ENCODE measurements at regions not wholly inside any gene's neighbourhood (a gene's known extent, or its start where the extent isn't known, plus 50 kb on each side); places are given as distances from the start of the nearest gene placed in this dataset.
"Not testable (repeated sequence)": the region's sequence is repeated elsewhere in the genome, so short reads cannot be mapped to it uniquely, and the experiment has no call there.

DNA sequence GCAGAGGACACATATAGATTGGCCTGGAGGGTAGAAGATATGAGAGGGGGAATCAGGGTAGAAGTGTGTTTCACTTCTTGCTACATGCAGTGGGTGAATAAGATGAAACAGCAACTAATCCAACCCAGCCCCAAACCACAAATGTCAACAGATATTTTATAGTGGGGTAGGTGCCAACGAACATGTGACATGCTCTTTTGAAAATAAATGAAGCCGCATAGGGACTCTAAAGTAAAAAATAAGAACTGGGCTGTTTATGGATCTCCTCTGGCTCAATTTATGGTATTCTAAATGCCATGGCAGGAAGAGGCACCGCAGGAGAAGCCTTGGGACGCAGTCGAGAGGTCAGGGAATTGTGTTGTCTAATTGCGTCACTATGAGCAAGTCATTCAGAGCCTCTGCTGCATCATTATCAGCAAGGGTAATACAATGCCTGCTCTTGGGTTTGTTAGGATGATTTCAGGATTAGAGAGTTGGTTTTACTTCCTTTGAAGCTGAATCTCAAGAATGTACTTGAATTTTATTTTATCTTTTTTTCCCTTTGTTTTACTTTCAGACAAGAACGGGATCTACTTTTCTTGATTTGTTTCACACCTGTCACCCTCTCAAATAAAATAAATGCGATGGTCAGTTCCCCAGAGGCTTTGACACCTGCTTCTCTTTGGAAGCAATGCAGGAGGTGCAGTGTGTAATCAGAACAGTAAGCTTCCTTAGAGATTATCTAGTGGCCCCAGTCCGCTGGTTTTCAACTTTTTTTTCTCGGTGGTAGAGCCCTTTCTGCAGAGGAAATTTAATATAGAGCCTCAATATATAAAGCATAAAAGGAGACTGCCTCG is 375.6 kb upstream of the CLINT1 start:
- no peak for DNase-seq

DNA sequence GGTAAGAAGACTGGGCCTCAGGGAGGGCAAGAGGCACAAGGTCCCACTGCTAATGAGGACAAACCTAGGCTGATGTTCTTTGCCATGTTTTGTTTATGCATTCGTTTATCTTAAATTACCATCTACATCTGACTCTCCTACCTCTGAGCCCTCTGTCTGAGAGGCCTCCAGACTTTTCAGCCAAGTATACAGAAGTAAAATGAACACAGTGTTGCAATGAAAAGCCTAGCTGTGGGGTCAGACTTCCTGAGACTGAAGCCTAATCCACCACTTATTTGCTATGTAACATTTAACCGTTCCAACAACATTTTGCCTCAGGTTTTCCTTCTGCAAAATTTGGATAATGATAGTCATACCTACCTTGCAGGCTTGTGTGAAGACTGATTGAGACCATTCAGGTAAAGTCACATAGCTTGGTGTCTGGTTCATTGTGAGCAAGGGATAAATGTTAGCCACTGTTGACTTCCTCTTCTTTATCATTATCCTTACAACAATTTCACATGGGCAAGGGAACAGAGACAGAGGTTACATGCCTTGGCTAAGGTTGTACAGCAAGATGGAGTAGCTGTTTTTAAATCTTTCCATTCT is 374.9 kb upstream of the CLINT1 start:
- no peak for DNase-seq

DNA sequence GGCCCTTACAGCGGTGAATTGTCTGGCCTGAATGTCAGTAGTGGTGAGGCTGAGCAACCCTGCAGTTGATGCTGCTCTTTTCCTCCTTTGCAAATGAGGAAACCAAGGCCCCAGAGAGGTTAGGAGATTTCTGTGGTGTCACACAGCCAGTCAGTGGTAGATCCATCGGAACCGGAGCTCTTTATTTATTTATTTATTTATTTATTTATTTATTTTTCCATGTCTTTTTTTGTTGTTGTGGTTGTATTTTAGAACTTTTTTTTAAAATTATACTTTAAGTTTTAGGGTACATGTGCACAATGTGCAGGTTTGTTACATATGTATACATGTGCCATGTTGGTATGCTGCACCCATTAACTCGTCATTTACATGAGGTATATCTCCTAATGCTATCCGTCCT is 368.4 kb upstream of the CLINT1 start:
- DNase-seq: not testable (repeated sequence)

DNA sequence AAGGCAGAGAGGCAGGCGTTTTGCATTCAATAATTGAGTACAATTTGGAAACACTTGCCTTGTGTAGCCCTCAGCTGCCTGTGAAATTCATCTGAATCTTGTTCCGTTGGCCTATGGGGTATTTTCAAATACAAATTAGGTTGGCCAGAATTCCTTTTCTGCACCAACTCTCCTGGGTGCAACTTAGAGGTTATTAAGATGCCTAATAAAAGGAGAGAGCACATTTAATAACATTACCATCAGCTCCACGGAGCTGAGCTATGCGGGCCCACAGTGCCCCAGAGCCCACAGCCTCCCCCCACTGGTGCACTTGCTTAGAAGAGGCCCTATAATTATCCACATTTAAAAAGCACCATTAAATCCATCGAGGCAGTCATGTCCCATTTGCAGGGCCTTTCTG is 367.6 kb upstream of the CLINT1 start:
- DNase-seq: no peak

DNA sequence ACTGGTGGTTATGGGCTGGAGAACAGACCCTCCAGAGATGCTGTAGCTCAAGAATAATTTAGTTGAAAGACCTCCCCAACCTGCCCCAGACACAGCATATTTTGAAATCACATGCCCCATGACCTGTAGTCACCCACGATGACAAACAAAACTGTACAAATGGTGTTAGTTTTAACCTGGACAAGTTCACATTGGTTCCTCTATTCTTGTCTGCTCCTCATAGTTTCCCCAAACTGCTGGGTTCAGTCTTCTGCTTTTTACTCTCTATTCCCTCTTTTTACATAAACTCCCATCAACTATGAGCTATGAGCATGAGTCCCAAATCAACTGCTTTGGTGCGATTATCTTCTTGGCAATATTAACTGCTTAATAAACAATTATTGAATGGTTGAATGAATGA is 365.3 kb upstream of the CLINT1 start:
- DNase-seq: no peak

DNA sequence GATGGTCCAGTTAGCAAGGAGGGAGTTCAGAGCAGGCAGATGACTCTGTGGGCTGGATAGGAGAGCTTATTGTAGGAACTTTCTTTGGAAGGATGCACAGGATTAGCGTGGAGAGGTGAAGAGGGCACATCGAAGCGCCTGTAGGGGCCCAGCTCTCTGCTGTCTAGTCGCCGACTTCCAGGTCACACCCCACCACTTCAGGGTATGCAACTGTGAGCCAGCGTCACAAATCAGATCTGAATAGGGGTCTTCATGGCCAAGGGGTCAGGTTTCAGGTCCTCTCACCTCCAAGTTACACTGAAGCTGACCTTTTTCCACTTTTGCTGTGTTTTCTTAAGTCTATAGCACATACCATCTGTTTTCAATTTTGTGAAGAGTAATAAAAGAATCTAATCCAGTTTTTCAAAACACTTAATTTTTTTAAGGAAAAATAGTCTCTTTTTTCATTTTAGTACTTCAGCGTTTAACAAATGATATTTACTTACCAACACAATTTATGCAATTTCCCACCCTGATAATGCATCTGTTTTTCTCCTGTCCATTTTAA is 364.2 kb upstream of the CLINT1 start:
- no peak for DNase-seq

DNA sequence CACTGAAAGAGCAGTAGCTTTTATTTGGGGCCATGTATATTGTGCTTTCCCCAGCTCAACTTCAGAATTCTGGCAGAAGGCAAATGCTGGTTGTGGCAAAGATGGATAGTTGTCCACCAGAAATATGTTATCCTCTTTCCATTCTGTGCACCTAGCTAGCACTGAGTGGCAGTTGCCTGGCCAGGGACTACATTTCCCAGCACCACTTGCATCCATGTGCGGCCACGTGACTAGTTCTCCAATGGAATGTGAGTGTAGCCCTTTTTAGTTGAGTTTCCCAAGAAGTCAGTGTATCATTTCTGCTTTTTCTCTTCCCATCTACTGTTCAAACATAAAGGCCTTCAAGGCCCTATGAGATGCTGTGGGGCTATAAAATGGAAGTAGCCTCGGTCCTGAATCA is 354.0 kb upstream of the CLINT1 start:
- DNase-seq: no peak

DNA sequence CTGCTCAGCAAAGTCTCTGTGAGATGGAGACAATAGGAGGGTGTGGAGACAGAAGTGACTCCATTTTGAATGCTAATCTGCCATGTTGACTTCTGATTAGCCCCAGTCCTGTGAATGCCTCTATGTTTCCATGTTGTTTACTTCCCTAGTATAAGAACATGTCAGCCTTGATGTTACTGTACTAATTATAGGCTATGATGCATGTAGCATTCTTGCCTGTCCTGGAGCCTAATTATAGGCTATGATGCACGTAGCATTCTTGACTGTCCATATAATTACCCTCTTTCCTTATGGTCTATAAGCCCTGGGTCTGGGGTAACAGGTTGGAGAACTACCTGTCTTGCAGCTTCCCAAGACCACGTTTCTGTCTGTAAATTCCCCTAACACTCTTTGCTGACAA is 353.3 kb upstream of the CLINT1 start:
- DNase-seq: no peak

DNA sequence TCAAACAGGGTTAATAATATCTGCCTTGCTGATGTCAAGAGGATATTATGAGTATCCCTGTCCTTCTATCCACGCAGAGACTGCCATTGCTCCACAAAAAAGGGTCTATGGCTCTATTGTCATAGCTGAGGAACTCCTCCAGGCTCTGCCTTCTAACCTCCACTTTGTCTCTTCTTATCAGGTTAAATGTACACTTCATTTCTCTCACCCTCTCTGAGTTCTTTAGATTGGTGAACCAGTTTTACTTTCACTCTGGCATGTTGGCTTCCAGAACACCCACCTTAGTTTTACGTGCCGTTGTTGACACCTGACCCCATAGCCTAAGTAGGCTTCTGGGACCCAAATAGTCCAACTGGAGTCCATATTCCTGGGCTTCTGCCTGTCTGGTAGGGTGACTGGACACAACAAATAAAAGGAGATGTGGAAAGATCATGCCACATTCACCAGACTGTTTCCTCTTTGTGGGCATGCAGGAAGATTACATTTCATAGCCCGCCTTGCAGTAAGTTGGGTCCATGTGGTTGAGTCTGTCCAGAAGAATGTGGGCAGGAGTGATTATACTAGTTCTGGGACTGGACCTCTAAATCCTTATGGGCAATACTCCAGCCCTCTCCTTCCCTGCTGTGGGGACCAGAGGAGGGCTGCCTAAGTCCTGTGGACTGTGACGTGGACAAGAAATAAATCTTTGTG is 350.4 kb upstream of the CLINT1 start:
- DNase-seq: no peak

DNA sequence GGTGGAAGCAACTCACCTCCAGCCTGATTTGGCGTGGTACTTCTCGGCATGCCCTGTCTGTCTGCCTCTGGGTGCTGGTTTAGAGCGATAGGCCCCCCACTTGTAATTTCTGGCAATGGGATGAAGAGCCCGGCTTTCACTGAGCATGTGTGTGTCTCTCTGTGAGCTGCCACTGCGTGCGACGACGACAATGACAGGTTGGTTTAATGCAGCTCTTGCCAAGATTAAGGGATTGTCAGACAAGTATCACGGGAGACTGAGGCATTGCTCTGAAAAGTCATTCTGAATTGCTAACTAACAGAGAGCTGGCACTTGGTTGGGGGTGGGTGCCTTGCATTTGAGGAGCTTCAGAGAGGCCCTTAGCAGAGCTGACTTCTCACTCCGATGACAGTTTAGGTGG is 348.8 kb upstream of the CLINT1 start:
- no peak for DNase-seq

DNA sequence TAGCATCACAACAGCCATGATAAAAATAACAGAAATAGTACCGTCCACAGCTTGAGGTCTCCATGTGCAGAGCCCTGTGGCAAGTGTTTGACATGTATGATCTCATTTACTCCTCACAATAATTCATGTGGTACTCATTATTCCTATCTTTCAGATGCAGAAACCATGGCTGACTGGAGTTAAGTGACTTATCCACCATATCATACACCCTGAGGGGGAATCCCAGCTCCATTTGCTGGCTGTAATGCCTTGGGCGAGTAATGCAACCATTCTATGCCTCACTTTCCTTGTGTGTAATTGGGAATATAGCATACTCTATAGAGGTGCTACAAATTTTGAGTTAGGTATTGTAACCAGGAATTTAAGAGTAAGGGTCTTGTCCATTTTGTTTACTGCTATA is 347.0 kb upstream of the CLINT1 start:
- no peak for DNase-seq

DNA sequence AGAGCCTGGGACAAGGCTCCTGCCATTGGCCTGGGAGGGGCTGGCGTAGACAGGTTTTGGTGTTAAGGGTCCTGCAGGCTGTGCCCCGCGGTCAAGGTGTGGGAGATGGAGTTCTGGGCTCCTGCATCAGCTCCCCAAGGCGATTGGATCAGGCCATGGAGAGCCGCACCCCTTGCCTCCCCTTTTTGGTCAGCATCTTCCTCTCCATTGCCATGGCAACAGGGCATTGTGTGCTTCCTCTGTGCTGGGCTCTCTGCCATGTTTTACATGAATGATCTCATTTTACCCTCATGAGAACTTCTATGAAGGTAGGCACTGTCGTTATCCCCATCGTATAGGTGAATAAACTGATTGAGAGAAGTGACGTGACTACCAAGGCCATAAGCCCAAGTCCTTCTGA is 344.3 kb upstream of the CLINT1 start:
- no peak for DNase-seq

DNA sequence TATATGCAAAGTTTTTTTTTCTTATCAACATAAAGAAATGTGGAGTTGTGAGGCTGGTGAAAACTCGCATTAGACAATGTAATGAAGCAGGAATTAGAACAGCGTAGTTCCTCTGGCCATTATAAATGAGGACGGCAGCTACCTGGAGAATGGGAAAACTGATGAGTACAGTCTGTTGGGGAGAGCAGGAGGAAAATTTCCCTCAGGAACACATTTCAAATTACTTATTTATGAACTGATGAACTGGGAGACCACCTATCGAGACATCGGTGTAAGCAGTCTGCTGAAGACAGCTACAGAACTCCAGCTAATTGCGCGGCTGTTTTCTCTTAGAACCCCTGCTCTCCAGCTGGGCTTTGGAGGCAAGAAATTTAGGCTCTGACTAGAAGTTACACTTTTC is 343.9 kb upstream of the CLINT1 start:
- no peak for DNase-seq

DNA sequence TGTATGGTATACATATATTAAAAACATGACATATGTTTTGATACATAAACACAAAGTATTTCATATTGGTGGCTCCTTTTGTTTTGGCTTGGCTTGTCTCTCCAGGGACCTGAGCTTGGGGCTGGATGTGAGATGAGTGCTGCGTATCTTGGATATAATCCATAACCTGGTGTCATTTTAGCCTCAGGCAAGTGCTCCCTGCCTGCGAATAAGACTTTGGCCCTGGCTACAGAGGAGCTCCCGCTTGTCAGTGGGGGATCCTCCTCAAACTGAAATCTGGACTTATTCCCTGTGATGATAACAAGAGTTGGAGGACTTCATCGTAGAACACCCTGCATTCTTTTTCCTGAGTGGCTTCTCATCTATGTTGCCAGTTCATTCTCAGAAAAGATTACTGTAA is 341.7 kb upstream of the CLINT1 start:
- no peak for DNase-seq

DNA sequence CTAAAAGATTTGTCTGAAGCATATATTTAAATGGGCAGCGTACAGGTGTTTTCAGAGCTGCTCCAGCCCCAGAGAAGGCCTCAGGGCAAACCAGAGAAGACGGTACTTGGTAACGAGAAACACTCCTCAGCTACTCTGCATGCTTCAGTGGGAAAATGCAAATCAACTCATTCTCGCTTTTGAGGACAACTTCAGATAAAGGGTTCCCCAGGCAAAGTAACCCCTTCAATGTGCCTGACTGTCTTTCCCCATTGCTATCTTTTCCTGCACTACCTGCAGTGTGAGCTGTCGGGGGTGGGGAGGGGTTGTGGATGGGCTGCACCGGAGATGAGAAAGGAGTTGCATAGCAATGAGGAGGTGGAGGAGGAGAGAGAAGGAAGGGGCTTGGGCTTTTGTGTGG is 339.7 kb upstream of the CLINT1 start:
- no peak for DNase-seq

DNA sequence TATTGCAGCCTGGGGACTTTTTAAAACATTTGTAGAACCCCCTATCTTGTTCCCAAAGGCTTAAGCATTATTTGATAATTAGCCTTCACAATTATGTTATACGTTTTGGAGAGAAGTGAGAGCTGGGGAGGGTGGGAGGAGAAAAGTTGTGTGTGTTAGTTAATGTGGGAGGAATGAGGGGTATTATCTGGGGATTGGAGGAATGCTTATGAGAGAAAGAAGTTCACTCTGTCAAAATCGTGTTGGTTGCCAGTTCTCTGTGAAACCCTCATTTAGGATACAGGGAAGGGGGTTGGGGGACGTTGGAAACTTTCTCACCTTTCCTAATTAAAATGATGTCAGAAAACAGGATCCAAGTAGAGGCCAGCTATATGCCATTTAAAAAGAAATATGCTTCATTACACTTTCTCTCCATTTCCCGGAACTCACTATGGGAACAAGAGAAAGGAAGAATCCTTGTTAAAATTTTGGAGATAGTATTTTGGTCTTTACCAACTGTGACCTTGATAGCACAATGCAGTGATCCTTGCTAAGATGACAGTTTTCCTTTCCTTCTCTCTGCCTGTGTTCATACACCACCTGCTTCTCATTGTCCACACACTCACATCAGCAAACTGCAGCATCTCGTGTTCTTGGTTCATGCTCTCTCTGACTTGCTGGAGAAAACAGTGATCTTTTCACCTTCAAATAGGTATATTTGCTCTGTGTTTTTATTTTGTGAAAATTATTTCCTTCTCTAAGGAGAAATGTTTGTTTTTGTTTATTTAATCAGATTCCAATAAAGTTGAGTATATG is 336.7 kb upstream of the CLINT1 start:
- DNase-seq: no peak

DNA sequence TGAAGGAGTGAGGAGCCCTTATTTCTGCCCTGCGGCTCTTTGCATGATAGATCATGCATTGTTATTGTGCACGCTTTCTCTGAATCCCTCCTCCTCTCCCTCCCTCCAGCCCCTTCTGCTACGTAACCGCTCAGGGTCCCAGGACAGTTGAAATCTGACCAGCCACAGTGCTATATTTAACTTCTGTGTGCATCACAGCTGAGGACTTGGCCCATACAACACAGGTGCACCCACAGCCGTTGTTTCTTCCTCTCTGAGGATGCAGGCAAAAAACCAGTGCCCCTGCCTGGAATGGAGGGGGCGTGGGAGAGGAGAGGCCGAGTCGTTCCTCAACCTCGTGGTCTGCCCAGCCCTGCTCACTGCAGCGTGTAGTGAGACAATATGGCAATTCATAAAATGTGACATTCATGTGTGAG is 335.6 kb upstream of the CLINT1 start:
- DNase-seq: no peak

DNA sequence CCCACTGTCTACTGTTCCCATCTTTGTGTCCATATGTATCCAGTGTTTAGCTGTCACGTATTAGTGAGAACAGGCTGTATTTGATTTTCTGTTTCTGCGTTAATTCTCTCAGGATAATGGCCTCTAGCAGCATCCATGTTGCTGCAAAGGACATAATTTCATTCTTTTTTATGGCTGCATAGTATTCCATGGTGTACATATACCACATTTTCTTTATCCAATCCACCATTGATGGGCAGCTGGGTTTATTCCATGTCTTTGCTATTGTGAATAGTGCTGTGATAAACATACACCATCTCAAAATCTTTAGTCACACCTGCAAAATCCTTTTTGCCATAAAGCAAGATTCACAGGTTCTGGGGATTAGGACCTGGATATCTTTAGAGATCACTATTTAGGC is 334.4 kb upstream of the CLINT1 start:
- DNase-seq: not testable (repeated sequence)

DNA sequence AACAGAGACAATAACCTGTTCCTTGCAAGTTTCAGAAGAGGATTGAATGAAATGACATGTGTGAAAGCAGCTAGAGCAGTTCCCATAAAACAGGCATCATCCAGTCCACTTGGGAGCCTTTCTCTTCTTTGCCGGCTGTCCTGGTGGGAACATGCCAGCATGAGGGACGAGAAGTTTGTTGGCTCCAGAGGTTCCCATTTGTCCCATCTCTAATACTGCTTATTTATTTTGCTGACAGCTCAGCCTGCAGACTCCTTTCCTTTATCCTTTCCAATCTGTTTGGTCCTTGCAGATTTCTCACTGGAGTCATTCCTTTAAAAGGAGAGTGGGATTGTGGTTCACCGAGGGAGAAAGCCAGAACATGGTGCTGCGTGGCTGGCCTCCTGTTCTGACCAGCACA is 321.5 kb upstream of the CLINT1 start:
- DNase-seq: no peak

DNA sequence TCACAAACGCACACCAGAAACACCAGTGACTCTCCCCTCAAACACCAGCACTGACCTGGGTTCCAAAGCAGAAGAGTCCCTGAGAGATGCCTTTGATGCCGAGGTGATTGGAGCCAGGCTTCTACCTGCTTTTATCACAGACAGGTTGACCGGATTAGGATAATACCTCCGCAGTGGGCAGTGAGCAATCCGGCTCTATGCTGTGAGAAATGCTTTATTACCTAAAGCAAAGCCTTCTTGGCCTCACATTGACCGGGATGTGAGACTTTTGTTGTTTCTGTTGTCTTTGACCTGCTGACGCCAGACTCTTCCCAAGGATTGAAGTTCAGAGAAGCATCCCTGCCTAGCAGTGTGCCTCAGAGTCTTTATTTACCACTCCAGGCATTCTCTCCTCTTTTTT is 320.3 kb upstream of the CLINT1 start:
- no peak for DNase-seq

DNA sequence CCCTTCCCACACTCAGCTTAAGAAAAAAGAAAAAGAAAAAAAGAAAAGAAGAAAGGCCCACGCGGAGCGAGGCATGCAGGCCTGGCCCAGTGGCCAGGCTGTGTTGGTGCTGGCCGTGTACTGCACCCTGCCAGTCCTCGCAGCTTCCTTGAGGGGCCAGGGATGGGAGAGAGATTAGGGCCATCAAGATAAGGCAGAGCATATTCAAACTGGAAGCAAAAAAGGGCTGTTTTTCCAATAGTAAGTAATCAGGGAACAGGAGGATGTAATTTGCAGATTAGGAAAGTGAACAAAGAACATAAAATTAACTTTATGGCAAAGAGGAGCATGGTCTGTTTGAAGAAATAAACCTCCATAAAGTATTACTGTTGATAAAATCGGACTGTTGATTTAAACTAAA is 319.6 kb upstream of the CLINT1 start:
- DNase-seq: no peak

DNA sequence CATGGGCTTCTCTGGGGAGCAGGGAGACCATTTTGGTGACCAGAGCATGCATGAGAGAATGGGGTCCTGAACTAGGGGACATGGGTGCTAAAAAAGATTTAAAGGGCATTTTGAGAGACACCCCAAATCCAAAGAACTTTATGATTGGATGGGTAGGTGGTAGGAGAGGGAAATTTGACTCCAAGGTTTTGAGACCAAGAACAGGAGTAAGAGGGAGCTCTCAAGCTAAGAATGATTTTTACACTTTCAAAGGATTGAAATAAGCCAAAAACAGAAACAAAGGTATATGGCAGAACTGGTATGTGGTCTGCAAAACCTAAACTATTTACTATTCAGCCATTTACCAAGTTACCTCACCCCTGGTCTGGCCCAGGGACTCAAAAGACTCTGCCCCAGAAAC is 318.2 kb upstream of the CLINT1 start:
- no peak for DNase-seq

DNA sequence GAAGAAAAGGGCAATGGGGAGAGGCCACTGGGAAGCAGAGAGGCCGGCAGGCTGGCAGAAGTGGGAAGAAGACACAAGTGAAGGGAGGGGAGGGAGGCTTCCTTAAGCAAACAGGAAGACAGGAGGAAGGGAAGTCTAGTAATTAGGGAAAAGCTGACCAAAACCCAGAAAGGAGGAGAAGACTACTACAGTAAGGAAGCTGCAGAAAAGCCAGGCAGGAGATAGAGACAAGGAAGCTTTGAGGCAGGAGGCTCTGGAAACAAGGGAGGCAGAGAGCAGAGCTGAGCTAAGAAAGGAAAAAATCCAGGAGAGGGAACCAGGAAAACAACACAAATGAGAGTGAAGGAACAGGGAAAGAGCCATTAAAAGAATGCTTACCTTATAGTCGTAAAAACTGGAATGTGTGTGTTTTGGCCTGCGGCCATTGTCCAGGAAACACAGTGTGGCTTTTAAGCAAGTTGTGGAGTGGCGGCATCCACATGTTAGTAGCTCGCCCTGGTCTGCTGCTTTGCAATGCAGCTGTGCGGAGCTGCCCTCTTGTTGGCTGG is 317.1 kb upstream of the CLINT1 start:
- no peak for DNase-seq

All from NCI-H2227 treated with DMSO at 0.1 percent for 48 hours (cell line).